Activated T-cell treated with anti-CD3 and anti-CD28 coated beads, Interleukin-2, amount 50 U/mL, for 1 hour (primary cell): ENCODE measurements at regions not wholly inside any gene's neighbourhood (a gene's known extent, or its start where the extent isn't known, plus 50 kb on each side); places are given as distances from the start of the nearest gene placed in this dataset.

ENCODE experiments used
- DNase-seq: peaks from one replicate; pipeline ENCODE4 v3.0.0-alpha.2; 2020

- no peak for DNase-seq
Observed at GRCh38 chr2:126796931-126797621, 101.6 kb upstream of the TEX51 start.

GRCh38 chr2:126797622-126798275 lies 100.9 kb upstream of the TEX51 start:
- no peak for DNase-seq

DNA sequence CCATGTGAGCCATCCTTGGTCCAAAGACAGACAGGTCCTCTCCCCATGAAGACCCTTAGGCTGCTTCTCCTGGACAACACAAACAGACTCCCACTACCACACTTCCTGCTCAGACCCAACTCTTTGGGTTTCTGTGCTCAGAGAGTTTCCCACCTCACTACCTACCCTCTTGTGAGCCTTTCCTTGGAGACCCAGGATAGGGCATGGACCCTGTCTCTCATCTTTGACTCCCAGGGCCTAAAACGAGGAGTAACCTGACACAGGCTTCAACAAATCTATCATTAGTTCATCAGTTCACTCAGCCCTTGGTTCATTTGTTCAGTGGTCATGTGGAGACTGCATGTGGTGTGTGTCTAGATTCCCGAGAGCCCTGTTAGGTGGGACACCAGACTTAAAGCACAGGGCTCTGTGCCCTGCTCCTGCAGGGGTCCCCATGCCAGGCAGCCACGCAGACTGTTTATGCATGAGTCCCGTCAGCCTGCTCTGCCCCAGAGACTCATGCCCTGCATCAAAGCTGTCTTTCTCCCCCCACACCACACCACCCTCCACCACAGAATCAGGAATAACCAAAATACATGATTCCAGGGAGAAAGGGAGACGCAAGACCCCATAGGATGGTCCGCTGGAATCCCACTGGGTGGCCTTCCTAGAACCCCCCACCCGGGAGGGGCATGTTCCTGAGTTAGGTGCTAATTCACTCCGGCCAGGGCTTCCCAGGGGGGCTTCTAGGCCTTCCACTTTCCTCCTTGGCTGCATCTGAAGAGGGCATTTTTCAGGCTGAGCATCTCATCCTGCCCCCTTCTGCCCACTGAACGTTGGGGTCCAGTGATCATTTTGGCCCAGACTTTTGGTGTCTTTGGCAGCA lies 100.2 kb upstream of the TEX51 start:
- no peak for DNase-seq

GRCh38 chr2:126799301-126799700 lies 99.4 kb upstream of the TEX51 start:
- DNase-seq = no peak

GRCh38 chr2:126801473-126801872 lies 97.2 kb upstream of the TEX51 start:
- DNase-seq = no peak

DNA sequence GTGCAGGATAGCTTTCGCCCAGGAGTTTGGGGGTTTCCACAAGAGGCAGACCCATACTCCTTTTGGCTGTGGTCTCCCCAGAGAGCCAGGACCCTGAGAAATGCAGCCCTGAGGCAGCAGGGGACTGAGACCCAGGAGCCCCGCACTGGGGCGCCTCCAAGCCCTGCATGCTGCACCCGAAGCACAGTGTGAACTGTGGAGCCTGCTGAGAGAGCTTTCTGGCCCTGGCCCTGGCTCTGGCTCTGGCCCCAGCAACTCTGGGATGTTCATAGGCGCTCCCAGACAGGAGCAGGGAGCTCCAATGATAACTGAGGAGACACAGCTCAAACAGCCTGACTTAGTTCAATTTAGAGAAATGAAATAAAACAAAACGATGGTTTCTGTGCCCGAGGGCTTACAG lies 96.4 kb upstream of the TEX51 start:
- no peak for DNase-seq

DNA sequence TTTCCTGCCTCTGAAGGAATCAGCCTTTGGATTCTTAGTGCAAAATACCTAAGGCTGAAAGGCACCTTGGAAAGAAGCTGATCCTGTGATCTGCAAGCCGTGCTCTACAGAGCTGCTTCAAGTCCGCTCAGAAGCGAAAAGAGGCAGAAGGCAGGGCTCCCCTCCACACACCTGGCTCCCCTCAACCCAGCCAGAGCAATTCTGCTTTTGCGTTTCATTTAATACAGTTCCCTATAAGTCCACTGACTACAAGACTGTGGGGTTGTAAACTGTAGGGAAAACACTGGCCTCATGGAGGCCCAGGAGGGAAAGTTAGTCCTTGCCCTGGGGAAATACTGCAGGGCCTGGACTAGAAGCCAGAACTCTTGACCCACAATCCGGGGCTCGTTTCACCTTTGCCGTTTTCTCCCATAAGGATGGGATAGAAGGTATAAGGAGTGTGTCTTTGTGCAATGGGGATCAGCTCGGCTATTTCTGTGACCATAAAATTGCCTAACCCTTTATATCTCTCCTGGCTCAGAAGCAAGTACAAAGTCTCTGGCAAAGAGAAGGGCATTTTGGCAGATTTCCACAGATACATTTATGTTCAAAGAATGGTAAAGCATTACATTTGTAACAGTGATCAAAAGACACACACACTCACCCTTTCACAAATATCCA lies 95.8 kb upstream of the TEX51 start:
- no peak for DNase-seq

- no peak for DNase-seq
Observed at GRCh38 chr2:126803434-126803775, 95.3 kb upstream of the TEX51 start.

- DNase-seq = no peak
Observed at GRCh38 chr2:126804347-126804746, 94.3 kb upstream of the TEX51 start.

DNA sequence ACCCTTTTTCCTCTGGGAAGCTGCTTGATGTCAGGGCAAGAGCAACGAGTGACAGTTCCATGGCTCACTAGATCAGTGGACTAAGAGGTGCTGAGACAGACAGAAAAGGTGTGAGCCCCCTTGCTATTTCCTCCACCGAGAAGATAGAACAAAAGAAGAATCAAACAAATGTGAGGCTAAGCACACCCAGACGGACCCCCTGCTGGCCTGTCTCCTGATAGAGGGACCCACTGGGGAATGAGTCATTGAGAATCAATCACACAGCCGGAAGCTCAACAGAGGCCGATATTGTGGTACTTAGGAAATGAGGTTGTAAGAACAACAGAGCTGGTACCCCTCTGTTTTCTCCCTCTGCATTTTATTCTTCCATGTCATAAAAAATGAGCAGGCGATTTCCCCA lies 89.8 kb upstream of the TEX51 start:
- no peak for DNase-seq

- DNase-seq = no peak
Observed at GRCh38 chr2:126809340-126809739, 89.3 kb upstream of the TEX51 start.

- no peak for DNase-seq
Observed at GRCh38 chr2:126810001-126810400, 88.7 kb upstream of the TEX51 start.

DNA sequence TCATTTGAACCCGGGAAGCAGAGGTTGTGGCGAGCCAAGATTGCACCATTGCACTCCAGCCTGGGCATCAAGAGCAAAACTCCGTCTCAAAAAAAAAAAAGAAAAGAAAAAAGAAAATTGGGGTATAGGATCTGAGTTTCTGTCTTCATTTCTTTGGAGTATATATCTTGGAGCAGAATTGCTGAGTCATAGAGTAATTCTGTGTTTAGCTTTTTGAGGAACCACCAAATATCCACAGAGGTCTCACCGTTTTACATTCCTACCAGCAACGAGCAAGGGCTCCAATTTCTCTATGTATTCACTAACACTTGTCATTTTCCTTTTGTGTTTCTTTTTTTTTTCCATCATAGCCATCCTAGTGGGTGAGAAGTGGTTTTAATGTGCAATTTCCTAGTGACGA lies 87.6 kb upstream of the TEX51 start:
- DNase-seq = no peak

DNA sequence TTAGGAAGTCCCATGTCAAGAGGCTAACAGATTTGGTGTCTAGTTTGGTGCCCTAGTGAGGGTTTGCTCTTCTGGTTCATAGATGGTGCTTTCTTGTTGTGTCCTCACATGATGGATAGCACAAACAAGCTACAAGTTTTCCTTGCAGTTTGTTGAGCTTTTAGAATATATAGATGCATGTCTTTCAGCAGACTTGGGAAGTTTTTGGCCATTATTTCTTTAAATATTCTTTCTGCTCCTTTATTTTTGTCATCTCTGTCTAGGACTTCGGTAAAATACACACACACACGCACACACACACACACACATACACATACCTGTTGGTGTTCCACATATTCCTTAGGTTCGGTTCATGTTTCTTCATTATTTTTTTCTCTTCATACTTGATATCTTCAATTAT lies 81.5 kb upstream of the TEX51 start:
- no peak for DNase-seq

- DNase-seq = no peak
Observed at GRCh38 chr2:126822115-126822514, 76.6 kb upstream of the TEX51 start.

GRCh38 chr2:126822921-126823320 lies 75.8 kb upstream of the TEX51 start:
- DNase-seq = no peak

- no peak for DNase-seq
Observed at GRCh38 chr2:126823951-126824350, 74.7 kb upstream of the TEX51 start.

DNA sequence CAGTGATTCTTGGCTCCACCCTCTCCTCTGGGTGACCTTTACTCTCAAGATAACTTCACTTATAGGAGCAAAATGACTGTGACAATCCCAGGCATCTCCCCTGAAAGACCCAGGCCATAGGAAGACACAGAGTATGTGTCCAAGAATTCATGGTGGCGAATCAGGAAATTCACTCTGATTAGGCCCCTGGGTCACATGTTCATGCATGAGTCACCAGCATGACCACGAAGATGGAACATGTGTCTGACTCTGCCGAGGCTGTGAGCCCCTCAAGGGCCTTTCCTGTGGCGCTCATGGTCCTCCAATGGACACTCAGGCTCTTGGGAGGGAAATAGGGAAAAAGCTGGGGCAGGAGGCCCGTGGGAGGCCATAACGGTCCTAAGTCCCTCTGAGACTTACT lies 74.0 kb upstream of the TEX51 start:
- DNase-seq = no peak

- DNase-seq = no peak
Observed at GRCh38 chr2:126825316-126825715, 73.4 kb upstream of the TEX51 start.

- no peak for DNase-seq
Observed at GRCh38 chr2:126826491-126826890, 72.2 kb upstream of the TEX51 start.

GRCh38 chr2:126827371-126827770 lies 71.3 kb upstream of the TEX51 start:
- DNase-seq = no peak

DNA sequence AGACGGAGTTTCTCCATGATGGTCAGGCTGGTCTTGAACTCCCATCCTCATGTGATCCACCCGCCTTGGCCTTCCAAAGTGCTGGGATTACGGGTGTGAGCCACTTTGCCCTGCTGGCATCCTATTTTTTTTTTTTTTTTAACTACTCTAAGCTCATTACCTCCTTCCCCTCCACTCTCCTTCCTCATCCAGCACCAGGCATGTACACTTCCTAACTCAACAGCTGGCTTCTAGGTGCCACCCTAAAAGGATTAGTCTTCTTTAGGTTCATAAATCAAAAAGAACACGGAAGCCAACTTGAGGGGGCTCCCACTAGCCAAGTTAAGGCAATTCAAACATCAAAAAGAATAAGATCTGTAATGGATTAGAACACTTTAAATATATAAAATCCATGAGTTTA lies 70.6 kb upstream of the TEX51 start:
- no peak for DNase-seq

DNA sequence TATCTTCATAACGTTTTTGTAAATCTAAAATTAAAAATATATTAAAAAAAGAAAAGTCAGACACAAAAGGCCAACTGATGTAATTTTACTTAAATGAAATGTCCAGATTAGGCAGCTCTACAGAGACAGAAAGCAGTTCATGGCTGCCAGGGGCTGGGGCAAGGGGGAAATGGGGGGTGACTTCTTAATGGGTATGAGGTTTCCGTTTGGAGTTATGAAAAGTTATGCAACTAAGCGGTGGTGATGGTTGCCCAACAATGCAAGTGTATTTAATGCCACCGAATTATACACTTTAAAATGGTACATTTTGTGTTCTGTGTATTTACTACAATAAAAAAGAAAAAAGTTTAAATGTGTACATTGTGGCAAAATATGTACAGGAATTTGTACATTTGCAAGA lies 70.2 kb upstream of the TEX51 start:
- no peak for DNase-seq
